MM.1S (cell line): ENCODE measurements at regions not wholly inside any gene's neighbourhood (a gene's known extent, or its start where the extent isn't known, plus 50 kb on each side); places are given as distances from the start of the nearest gene placed in this dataset.
"Not testable (repeated sequence)": the region's sequence is repeated elsewhere in the genome, so short reads cannot be mapped to it uniquely, and the experiment has no call there.

ENCODE experiments used
- DNase-seq: peaks from one replicate; pipeline ENCODE4 v3.0.0-alpha.2; 2015
- H2AFZ ChIP-seq: fragments of 300-600 bp; sonication (generic); 2 replicates; pipeline ENCODE4 v1.6.0; 2016; ENCODE audit warnings: antibody characterized with exemption, low read length
- H3F3A ChIP-seq: fragments of 300-600 bp; sonication (generic); 2 replicates; pipeline ENCODE4 v1.6.1; 2016; ENCODE audit warnings: mild to moderate bottlenecking, antibody characterized with exemption, low read length, moderate library complexity, mixed read lengths; ENCODE audit not compliant: insufficient read depth
- H3K27ac ChIP-seq: fragments of 300-600 bp; sonication (generic); 2 replicates; pipeline ENCODE4 v1.5.1; 2016; ENCODE audit warnings: mild to moderate bottlenecking, low read length
- H3K27me3 ChIP-seq: fragments of 300-600 bp; sonication (generic); replicated peaks from 2 replicates; pipeline ENCODE4 v1.6.0; 2016; ENCODE audit warnings: low read length; ENCODE audit not compliant: insufficient read depth
- H3K36me3 ChIP-seq: fragments of 300-600 bp; sonication (generic); replicated peaks from 2 replicates; pipeline ENCODE4 v1.6.1; 2016; ENCODE audit warnings: mild to moderate bottlenecking, low read length, mixed read lengths; ENCODE audit not compliant: insufficient read depth
- H3K4me1 ChIP-seq: fragments of 300-600 bp; sonication (generic); 2 replicates; pipeline ENCODE4 v1.6.1; 2016; ENCODE audit warnings: low read length, mixed read lengths
- H3K4me2 ChIP-seq: fragments of 300-600 bp; sonication (generic); 2 replicates; pipeline ENCODE4 v1.6.0; 2016; ENCODE audit warnings: low read depth, low read length
- H3K4me3 ChIP-seq: fragments of 300-600 bp; sonication (generic); 2 replicates; pipeline ENCODE4 v1.5.1; 2016; ENCODE audit warnings: low read length, mixed read lengths
- H3K79me2 ChIP-seq: fragments of 300-600 bp; sonication (generic); 2 replicates; pipeline ENCODE4 v1.6.1; 2016; ENCODE audit warnings: mixed run types, low read length, mixed read lengths
- H3K9ac ChIP-seq: fragments of 300-600 bp; sonication (generic); 2 replicates; pipeline ENCODE4 v1.6.1; 2016; ENCODE audit warnings: low read length, mixed read lengths
- H3K9me2 ChIP-seq: fragments of 300-600 bp; sonication (generic); replicated peaks from 2 replicates; pipeline ENCODE4 v1.6.1; 2016; ENCODE audit warnings: mild to moderate bottlenecking, low read length, mixed read lengths; ENCODE audit not compliant: insufficient read depth
- H3K9me3 ChIP-seq: fragments of 300-600 bp; sonication (generic); replicated peaks from 2 replicates; pipeline ENCODE4 v1.6.1; 2016; ENCODE audit warnings: mild to moderate bottlenecking, low read length, mixed read lengths; ENCODE audit not compliant: insufficient read depth
- H4K20me1 ChIP-seq: fragments of 300-600 bp; sonication (generic); 2 replicates; pipeline ENCODE4 v1.6.1; 2016; ENCODE audit warnings: mild to moderate bottlenecking, low read length, moderate library complexity, mixed read lengths; ENCODE audit not compliant: insufficient read depth
- EZH2 ChIP-seq: fragments of 300-600 bp; sonication (generic); optimal IDR thresholded peaks from 2 replicates; pipeline ENCODE3; 2017; ENCODE audit warnings: low read depth, mild to moderate bottlenecking, antibody characterized with exemption, low read length, mixed read lengths
- EZH2phosphoT487 ChIP-seq: fragments of 300-600 bp; sonication (generic); IDR thresholded peaks from 2 replicates; pipeline ENCODE4 v1.6.1; 2018; ENCODE audit warnings: antibody characterized with exemption, low read length
- TF ChIP-seq, protein P1 (sequence below): fragments of 300-600 bp; sonication (generic); IDR thresholded peaks from 2 replicates; pipeline ENCODE4 v1.5.1; 2016; ENCODE audit warnings: antibody characterized with exemption, low read length, mixed read lengths

DNA sequence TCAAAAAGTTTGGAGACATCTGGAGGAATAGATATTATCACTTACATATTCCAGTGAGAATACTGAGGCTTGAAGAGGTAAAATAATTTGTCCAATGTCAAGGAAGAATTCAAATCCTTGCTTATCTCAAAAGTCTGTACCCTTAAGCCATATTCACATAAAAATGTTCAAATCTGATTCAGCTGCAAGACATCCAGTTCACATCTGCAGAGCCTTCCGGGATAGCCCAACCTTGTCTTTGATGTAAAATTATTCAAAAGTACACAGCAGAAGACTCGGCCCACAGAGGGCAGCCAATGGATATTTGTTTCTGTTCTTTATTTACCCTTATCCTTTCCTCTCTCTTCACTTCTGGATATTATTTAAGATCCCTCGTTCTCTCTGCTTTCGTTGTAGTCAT lies 1183.8 kb upstream of the WWC1 start:
- H3K9me3 ChIP-seq: no peaks in the 10 kb centered on the region
- no peaks in the 10 kb centered on the region for H3F3A ChIP-seq
- H3K27me3 ChIP-seq: no peaks in the 10 kb centered on the region
- no peak for DNase-seq
- H3K27ac ChIP-seq: no peak overlapping the region
- no peaks in the 10 kb centered on the region for H3K4me1 ChIP-seq
- H3K4me3 ChIP-seq: no peak overlapping the region
- no peaks in the 10 kb centered on the region for H3K36me3 ChIP-seq
- no peaks in the 10 kb centered on the region for H4K20me1 ChIP-seq
- H3K9ac ChIP-seq: no peak overlapping the region
- TF ChIP-seq EZH2 (no peak), EZH2phosphoT487 (no peak)
- TF ChIP-seq, protein P1, sequence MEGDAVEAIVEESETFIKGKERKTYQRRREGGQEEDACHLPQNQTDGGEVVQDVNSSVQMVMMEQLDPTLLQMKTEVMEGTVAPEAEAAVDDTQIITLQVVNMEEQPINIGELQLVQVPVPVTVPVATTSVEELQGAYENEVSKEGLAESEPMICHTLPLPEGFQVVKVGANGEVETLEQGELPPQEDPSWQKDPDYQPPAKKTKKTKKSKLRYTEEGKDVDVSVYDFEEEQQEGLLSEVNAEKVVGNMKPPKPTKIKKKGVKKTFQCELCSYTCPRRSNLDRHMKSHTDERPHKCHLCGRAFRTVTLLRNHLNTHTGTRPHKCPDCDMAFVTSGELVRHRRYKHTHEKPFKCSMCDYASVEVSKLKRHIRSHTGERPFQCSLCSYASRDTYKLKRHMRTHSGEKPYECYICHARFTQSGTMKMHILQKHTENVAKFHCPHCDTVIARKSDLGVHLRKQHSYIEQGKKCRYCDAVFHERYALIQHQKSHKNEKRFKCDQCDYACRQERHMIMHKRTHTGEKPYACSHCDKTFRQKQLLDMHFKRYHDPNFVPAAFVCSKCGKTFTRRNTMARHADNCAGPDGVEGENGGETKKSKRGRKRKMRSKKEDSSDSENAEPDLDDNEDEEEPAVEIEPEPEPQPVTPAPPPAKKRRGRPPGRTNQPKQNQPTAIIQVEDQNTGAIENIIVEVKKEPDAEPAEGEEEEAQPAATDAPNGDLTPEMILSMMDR: no peak
- H3K4me2 ChIP-seq: no peak overlapping the region
- no peak overlapping the region for H2AFZ ChIP-seq
- no peaks in the 10 kb centered on the region for H3K9me2 ChIP-seq
- H3K79me2 ChIP-seq: no peaks in the 10 kb centered on the region

DNA sequence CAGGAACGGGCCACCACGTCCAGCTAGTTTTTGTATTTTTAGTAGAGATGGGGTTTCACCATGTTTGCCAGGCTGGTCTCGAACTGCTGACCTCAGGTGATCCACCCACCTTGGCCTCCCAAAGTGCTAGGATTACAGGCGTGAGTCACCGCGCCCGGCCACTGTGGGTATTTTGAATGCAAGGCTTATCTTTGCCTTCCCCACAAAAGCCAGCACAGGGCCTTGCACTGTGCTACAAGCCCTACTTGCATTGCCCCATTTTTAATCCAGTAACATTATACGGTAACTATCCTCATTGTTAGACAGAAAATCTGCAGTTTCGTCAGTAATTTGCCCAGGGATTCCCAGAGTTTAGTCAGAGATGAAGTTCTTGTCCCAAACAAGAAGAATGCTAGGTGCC lies 1183.2 kb upstream of the WWC1 start:
- H3K27me3 ChIP-seq, H3K4me2 ChIP-seq, H2AFZ ChIP-seq, H3K4me3 ChIP-seq, H3K9ac ChIP-seq, H3K4me1 ChIP-seq, H4K20me1 ChIP-seq, H3F3A ChIP-seq, H3K27ac ChIP-seq, H3K79me2 ChIP-seq, H3K36me3 ChIP-seq, H3K9me2 ChIP-seq, DNase-seq, H3K9me3 ChIP-seq: not testable (repeated sequence)

DNA sequence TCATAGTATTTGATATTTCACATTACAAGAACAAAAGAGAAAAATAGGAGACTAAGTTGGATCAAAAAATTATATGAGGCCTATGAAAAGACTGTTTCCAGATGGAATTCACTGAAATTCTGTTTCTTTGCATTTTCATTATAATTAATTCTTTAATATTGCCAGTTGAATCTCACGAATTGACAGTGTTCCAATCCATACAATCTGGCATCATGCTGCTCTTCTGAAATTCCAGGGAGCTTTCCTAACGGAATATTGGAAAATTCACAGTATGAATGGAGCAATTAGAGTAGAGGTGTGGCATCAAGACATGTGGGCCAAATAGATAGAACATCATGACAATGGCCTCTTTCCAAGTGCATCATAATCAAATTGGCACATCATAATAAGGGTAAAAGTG lies 1178.9 kb upstream of the WWC1 start:
- no peaks in the 10 kb centered on the region for H3F3A ChIP-seq
- H3K9me3 ChIP-seq: no peaks in the 10 kb centered on the region
- TF ChIP-seq EZH2phosphoT487: no peak
- TF ChIP-seq, protein P1: no peak
- TF ChIP-seq EZH2: no peak
- no peak overlapping the region for H3K27ac ChIP-seq
- no peak for DNase-seq
- H3K9ac ChIP-seq: no peak overlapping the region
- no peak overlapping the region for H3K4me2 ChIP-seq
- H3K36me3 ChIP-seq: no peaks in the 10 kb centered on the region
- no peaks in the 10 kb centered on the region for H4K20me1 ChIP-seq
- no peaks in the 10 kb centered on the region for H3K4me1 ChIP-seq
- H3K4me3 ChIP-seq: no peak overlapping the region
- H2AFZ ChIP-seq: no peak overlapping the region
- no peaks in the 10 kb centered on the region for H3K9me2 ChIP-seq
- no peaks in the 10 kb centered on the region for H3K79me2 ChIP-seq
- no peaks in the 10 kb centered on the region for H3K27me3 ChIP-seq

DNA sequence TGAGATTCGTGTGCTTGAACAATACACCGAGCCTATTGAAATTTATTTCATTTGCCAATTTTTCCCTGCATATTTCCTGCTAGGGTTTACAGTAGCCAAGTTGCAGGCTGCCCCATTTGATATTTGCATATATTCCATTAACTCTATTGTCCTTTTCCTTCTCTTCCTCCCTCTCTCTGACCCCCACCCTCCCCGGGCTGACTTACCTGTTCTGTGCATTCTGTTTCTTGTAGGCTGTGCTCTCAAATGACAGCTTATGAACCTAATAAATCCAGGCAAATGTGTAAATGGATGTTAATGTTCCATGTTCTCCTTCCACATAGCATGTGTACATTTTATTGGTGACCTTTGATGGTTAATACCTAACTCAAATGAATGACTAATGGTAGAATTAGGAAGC lies 1169.2 kb upstream of the WWC1 start:
- Histone ChIP-seq H3K9me2 (no peaks in the 10 kb centered on the region), H3K4me1 (no peaks in the 10 kb centered on the region), H2AFZ (no peak overlapping the region), H4K20me1 (no peaks in the 10 kb centered on the region), H3K9ac (no peak overlapping the region), H3K4me3 (no peak overlapping the region), H3K27ac (no peak overlapping the region), H3K79me2 (no peaks in the 10 kb centered on the region), H3F3A (no peaks in the 10 kb centered on the region), H3K4me2 (no peak overlapping the region), H3K9me3 (no peaks in the 10 kb centered on the region), H3K27me3 (no peaks in the 10 kb centered on the region), H3K36me3 (no peaks in the 10 kb centered on the region)
- no peak for TF ChIP-seq EZH2phosphoT487
- no peak for DNase-seq
